WI38 (cell line): ENCODE measurements at regions not wholly inside any gene's neighbourhood (a gene's known extent, or its start where the extent isn't known, plus 50 kb on each side); places are given as distances from the start of the nearest gene placed in this dataset.
"Not testable (repeated sequence)": the region's sequence is repeated elsewhere in the genome, so short reads cannot be mapped to it uniquely, and the experiment has no call there.

Source experiments
- H3K4me3 ChIP-seq: 2 replicates; pipeline ENCODE4 v1.5.1; 2011; ENCODE audit warnings: low read depth, mild to moderate bottlenecking, control low read depth, low read length
- TF ChIP-seq, protein P1 (sequence below): IDR thresholded peaks from 2 replicates; pipeline ENCODE4 v1.5.1; 2012; ENCODE audit warnings: low read depth, mild to moderate bottlenecking, control low read depth, low read length

GRCh38 chr6:84902354-84902928, 138.0 kb upstream of the TBX18 start:
- TF ChIP-seq, protein P1, sequence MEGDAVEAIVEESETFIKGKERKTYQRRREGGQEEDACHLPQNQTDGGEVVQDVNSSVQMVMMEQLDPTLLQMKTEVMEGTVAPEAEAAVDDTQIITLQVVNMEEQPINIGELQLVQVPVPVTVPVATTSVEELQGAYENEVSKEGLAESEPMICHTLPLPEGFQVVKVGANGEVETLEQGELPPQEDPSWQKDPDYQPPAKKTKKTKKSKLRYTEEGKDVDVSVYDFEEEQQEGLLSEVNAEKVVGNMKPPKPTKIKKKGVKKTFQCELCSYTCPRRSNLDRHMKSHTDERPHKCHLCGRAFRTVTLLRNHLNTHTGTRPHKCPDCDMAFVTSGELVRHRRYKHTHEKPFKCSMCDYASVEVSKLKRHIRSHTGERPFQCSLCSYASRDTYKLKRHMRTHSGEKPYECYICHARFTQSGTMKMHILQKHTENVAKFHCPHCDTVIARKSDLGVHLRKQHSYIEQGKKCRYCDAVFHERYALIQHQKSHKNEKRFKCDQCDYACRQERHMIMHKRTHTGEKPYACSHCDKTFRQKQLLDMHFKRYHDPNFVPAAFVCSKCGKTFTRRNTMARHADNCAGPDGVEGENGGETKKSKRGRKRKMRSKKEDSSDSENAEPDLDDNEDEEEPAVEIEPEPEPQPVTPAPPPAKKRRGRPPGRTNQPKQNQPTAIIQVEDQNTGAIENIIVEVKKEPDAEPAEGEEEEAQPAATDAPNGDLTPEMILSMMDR: no peak
- no peak overlapping the region for H3K4me3 ChIP-seq

DNA sequence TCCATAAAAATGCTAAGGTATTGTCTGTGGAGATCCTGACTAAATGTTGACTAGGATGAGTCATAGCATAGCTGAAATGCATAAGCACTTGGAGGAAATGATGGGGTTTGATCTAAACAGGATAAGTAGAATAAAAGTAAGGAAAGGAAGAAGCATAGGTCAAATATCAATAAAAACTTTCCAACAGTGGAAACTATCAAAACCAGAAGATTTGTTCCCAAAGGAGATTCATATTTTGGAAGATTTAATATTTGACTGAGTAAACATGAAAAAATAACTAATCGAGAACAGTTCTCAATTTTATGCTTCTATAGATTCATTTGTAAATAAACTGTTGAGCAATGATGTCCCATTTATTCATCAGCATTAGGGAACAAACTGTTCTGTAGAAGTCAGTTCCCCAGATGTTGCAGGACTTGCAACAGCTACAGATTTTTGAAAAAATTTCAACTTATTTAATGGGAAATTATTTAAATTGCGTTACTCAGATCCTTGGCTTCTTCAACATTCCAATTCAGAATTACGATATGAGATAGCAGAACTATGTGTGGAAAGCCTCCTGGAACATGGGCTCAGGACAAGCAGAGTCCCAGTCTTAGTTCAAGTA, 133.7 kb upstream of the TBX18 start:
- TF ChIP-seq, protein P1: no peak

DNA sequence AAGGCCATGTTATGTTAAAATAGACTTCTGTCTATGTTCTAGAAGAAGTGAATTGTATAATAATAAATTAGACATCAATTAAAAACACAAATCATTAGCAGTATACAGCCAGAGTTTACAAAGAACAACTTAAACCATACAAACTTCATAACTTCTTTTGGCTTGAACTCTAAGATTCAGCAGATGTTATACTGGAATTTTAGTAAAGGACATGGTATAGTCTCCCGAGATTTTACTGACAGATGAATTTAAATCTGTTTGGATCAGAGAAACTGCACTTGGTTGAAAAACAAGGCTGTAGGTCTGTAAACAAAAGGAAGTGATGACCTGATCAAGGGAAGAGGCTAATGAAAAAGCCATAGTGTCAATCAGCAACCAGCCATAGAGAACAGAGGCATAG, 132.6 kb upstream of the TBX18 start:
- no peak overlapping the region for H3K4me3 ChIP-seq
- TF ChIP-seq, protein P1: no peak

More for the DNA sequence above, 133.7 kb upstream of the TBX18 start:
- no peak overlapping the region for H3K4me3 ChIP-seq

- TF ChIP-seq, protein P1: no peak
- no peak overlapping the region for H3K4me3 ChIP-seq
Measured at GRCh38 chr6:84892671-84893070, 128.3 kb upstream of the TBX18 start.

DNA sequence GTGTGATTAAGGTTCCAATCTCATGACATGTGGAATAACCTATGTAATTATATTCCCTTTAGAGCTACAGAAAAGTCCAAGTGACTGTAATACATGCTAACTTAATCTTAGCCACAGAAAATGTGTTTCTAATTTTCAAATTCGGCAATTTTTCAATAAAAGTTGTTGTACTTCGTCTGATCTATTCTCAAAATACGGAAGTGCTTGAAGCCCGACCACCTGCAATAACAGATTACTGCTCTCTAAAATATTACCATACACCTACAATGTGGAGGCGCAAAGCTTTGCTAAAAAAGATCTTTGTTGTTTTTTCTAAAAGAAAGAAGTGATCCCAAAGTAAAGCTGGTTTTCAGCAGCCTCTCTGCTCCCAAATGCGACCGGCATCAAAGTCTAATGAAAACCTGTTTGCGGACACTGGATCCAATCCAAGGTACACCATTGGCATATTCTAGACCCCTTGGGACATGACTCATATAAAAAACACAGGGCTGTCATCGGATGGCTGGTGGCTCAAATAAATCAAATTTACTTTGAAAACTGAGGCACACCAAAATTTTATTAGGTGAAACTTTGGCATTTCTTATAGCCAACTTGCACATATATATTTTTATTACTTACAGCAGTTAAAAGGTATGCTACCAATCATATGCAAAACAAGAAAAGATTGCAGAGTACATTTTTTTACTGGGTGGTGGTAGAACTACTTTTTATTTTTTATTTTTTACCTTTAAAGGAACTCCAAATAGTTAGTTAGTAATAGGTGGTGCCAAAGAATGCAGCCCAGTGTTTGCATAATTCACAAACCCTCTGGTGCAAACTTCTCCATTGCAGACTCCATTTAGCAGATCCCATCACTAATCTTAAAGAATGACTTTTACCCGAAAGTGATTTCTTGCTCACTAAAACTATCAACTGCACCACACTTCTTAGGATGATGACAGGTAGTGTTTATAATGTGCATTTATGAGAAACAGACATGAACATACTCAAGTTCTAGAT, 118.7 kb upstream of the TBX18 start:
- H3K4me3 ChIP-seq: no peak overlapping the region
- TF ChIP-seq, protein P1: no peak

GRCh38 chr6:84879385-84879784, 115.0 kb upstream of the TBX18 start:
- H3K4me3 ChIP-seq: not testable (repeated sequence)

DNA sequence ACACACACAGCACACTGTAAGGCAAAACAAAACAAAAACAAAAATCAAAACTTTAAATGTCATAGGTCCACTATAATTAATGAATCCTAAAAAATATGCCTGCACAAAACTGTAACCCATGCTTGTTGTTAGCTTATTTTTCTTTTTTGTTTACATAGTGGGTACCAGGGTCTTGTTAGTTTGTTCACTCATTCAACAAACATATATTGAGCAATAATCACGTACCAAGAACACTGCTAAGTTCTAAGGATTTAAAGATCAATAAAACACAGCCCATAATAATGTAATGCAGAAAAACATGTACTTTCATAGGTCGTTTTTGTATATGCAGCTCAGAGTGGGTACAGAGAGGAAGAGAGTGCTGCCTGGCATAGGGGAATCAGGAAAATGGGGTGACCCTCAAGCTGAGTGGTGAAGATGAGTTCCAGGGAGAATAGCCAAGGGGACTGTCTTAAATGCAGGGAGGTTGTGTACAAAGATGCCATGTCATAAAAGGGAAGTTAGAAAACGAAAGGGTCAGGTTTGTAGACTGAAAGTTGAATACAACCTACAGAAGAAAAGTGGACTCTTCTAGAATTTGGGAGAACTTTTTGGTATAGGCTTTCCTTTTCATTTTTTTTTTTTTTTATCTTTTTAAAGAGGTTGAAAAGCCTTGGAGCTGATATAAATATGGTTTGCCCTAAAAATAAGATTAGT, 113.3 kb upstream of the TBX18 start:
- TF ChIP-seq, protein P1: no peak
- no peak overlapping the region for H3K4me3 ChIP-seq
